ENCODE measurements at regions not wholly inside any gene's neighbourhood (a gene's known extent, or its start where the extent isn't known, plus 50 kb on each side); places are given as distances from the start of the nearest gene placed in this dataset.

DNA sequence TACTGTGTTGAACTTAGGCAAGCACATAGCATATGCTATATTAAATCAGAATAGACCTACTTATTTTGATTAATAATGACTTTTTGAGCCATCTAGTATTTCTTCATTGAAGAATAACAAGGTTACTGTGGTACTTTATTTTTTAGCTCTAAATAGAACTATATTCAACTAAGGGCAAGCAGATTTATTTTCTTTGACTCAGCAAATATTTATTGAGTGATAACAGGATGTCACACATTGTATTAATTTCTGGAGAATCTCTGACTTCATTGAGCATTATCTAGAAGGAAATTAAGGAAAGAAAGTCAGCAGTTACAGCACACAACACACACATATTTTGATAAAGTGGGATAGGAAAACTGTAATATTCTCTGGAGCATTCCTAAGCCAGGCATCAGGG is 407.4 kb downstream of the CD109 start:
- TF ChIP-seq POLR2A (IDR thresholded peaks at IDR 0.05), result no peak
- TF ChIP-seq CTCF (IDR thresholded peaks at IDR 0.05), result no peak
